ENCODE measurements at regions not wholly inside any gene's neighbourhood (a gene's known extent, or its start where the extent isn't known, plus 50 kb on each side); places are given as distances from the start of the nearest gene placed in this dataset.
"Not testable (repeated sequence)": the region's sequence is repeated elsewhere in the genome, so short reads cannot be mapped to it uniquely, and the experiment has no call there.

DNA sequence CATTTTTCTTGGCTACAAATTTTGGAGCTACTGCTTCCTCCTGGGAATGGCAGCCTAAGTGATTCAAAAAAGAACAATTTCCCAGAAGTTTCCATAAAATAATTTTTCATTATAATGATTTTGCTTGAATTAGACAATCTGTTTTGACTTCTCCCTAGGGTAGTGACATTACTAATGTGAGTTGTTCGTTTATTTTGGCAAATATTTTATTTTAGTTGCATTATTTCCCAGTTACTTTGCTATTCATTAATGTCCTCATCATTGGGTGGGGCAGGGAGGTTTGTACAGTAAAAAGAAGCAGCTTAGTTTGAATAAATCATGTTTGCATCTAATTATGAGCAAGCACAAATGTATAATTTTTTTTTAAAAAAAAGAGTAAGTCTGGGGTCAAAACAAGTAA is 686.6 kb downstream of the ROBO2 start:
- H3K36me3 ChIP-seq = no peaks in the 10 kb centered on the region
- no peaks in the 10 kb centered on the region for H3K27me3 ChIP-seq
- peaks cover 0 to 8% (median 0%) of the 10 kb centered on the region in 11 donors for H3K9me3 ChIP-seq
- 33 to 60% methylated on average over 1 of the region's 1 CpG for WGBS, 2 donors
- H3K4me1 ChIP-seq = peaks cover 0 to 6% (median 0%) of the 10 kb centered on the region in 9 donors
- ATAC-seq (peak in 6 of 8 donors; percentile 69 to 89 (median 77)), DNase-seq (no peak)
- no peak overlapping the region for H3K4me3 ChIP-seq
- TF ChIP-seq, protein P1, sequence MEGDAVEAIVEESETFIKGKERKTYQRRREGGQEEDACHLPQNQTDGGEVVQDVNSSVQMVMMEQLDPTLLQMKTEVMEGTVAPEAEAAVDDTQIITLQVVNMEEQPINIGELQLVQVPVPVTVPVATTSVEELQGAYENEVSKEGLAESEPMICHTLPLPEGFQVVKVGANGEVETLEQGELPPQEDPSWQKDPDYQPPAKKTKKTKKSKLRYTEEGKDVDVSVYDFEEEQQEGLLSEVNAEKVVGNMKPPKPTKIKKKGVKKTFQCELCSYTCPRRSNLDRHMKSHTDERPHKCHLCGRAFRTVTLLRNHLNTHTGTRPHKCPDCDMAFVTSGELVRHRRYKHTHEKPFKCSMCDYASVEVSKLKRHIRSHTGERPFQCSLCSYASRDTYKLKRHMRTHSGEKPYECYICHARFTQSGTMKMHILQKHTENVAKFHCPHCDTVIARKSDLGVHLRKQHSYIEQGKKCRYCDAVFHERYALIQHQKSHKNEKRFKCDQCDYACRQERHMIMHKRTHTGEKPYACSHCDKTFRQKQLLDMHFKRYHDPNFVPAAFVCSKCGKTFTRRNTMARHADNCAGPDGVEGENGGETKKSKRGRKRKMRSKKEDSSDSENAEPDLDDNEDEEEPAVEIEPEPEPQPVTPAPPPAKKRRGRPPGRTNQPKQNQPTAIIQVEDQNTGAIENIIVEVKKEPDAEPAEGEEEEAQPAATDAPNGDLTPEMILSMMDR (IDR thresholded peaks at IDR 0.05) = no peak
- intact Hi-C loops (cut with DNase I) = no loop called here
- H3K27ac ChIP-seq = peak overlapping the region in 1 of 10 donors; percentile 15

DNA sequence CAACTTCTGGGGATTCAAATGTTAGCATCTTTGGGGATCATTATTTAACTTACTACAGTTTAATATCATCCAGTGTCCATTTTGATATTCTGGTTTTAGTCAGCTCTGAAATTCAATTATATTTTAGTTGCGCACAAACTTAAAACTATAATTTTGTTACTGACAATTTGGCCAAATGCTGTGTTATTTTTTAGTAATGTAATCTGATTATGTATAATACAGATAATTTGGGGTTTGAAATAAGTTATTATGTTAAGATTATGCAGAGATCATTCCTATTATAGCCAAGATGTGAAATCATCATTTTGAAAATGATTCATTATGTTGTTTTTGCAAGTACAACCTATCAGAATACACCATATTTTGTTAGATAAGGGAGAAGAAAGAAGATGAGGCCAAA is 706.1 kb downstream of the ROBO2 start:
- H3K9me3 ChIP-seq = no peaks in the 10 kb centered on the region
- intact Hi-C loops (cut with DNase I) = no loop called here
- TF ChIP-seq, protein P1 (IDR thresholded peaks at IDR 0.05) = no peak
- H3K27ac ChIP-seq = no peak overlapping the region
- H3K27me3 ChIP-seq = no peaks in the 10 kb centered on the region
- ATAC-seq (no peak), DNase-seq (no peak)
- H3K4me3 ChIP-seq = no peak overlapping the region
- no peaks in the 10 kb centered on the region for H3K4me1 ChIP-seq
- no peaks in the 10 kb centered on the region for H3K36me3 ChIP-seq
- 90 to 91% methylated on average over 1 of the region's 1 CpG for WGBS, 2 donors

DNA sequence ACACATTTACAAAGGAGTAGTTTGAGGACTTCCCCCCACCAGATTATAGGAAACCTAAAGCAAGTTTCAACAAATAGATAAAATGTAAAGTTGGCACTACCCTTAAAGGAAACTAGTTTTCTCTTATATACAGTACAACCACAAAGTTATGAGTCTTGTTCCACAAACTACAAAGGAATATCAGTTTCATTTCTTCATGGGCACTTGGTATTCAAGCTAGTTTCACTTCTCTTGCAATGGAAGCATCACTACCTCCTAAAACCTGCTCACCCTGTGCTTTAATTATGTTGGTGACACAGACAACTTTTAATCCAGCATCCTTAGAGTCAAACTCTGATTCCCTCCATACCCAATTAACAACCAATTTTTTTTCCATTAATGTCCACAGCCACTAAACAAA is 707.0 kb downstream of the ROBO2 start:
- no peak overlapping the region for H3K4me3 ChIP-seq
- H3K4me1 ChIP-seq = no peaks in the 10 kb centered on the region
- intact Hi-C loops (cut with DNase I) = no loop called here
- no peaks in the 10 kb centered on the region for H3K9me3 ChIP-seq
- H3K36me3 ChIP-seq = no peaks in the 10 kb centered on the region
- no peak overlapping the region for H3K27ac ChIP-seq
- DNase-seq = no peak
- no peaks in the 10 kb centered on the region for H3K27me3 ChIP-seq
- TF ChIP-seq, protein P1 (IDR thresholded peaks at IDR 0.05) = no peak
- no peak for ATAC-seq

DNA sequence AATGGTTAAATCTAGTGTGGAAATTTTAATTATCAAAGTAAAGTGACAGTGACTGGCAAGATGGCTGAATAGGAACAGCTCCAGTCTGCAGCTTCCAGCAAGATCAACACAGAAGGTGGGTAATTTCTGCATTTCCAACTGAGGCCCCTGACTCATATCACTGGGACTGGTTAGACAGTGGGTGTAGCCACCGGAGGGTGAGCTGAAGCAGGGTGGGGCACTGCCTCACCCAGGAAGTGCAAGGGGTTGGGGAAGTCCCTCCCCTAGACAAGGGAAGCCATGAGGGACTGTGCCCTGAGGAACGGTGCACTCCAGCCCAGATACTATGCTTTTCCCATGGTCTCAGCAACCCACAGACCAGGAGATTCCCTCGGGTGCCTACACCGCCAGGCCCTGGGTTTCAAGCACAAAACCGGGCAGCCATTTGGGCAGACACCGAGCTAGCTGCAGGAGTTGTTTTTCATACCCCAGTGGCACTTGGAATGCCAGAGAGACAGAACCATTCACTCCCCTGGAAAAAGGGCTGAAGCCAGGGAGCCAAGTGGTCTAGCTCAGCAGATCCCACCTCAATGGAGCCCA is 716.6 kb downstream of the ROBO2 start:
- DNase-seq; H3K36me3 ChIP-seq; H3K4me3 ChIP-seq; H3K27me3 ChIP-seq; intact Hi-C loops (cut with DNase I); ATAC-seq; H3K4me1 ChIP-seq; H3K27ac ChIP-seq: not testable (repeated sequence)
- peaks cover 0 to 48% (median 15%) of the 10 kb centered on the region in 11 donors for H3K9me3 ChIP-seq
- 89 to 95% methylated on average over 6 of the region's 6 CpGs for WGBS, 2 donors

DNA sequence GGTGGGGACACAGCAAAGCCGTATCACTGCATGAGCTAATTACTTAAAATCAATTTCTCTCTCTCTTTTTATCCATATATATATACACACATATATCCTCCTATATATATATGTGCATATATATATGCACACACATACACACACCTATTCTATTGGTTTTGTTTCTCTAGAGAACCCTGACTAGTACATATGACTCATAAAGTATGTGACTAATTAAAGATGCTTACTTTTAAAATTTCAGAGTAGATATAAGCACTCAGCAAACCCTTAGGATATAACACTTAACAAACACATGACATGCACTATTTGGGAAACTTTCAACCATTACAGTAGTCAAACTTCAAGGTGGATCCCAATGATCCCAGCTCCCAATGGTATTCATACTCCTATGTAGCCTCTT is 732.6 kb downstream of the ROBO2 start:
- H3K27me3 ChIP-seq = no peaks in the 10 kb centered on the region
- no peak overlapping the region for H3K27ac ChIP-seq
- no peaks in the 10 kb centered on the region for H3K4me1 ChIP-seq
- H3K4me3 ChIP-seq = no peak overlapping the region
- no peaks in the 10 kb centered on the region for H3K36me3 ChIP-seq
- ATAC-seq (no peak), DNase-seq (no peak)
- WGBS, 2 donors = 83 to 93% methylated on average over 1 of the region's 1 CpG
- TF ChIP-seq, protein P1 (IDR thresholded peaks at IDR 0.05) = no peak
- intact Hi-C loops (cut with DNase I) = no loop called here
- peaks cover 0 to 29% (median 0%) of the 10 kb centered on the region in 11 donors for H3K9me3 ChIP-seq

Data from heart right ventricle (tissue), 16 donors.